Germinal center (tissue), 1 donor: ENCODE measurements at regions not wholly inside any gene's neighbourhood (a gene's known extent, or its start where the extent isn't known, plus 50 kb on each side); places are given as distances from the start of the nearest gene placed in this dataset.

Experiments
- DNase-seq: peaks from one replicate; pipeline ENCODE4 v3.0.0; 2012; ENCODE audit warnings: mixed read lengths, low spot score

DNA sequence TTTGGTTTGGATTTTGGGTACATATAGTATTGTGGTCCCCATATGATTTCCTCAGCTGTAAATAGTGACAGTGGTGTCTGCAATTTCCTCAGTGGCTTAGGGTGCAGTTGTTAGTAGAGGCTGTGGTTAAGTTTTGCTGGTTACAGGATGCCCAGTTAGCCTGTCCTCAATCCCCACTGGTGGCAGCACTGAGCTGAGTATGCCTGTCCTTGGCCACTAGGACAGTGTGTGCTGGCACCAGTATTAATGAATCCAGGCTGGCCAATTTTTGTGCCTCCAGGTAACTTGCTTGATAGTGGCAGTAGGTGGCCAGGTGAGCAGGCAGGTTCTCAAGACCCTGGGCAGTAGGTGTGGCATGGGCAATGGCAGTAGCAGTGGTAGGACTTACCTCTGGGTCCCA is 973.1 kb downstream of the TMEM182 start:
- no peak for DNase-seq

GRCh38 chr2:103738108-103738507 is 976.3 kb downstream of the TMEM182 start:
- no peak for DNase-seq

DNA sequence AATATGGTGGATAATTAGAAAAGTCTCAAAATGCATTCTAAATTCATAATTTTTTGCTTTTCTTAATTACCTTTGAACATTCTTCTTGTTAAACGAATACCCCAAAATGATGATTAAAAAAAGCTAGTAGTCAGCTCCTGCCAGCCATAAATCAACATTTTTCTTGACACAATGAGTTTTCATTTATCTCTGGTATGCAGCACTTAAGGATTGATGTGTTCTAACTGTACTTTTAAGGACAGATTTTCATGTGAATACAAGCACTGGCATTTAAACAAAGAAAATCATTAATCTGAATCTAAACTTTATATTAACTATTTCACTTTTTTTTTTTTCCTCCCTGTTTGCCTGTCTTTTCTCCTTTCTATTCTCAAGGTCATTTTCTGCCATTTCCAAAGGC is 976.8 kb downstream of the TMEM182 start:
- DNase-seq: no peak

GRCh38 chr2:103739186-103739585 is 977.4 kb downstream of the TMEM182 start:
- no peak for DNase-seq

- DNase-seq: no peak
Measured at GRCh38 chr2:103739921-103740320, 978.1 kb downstream of the TMEM182 start.

GRCh38 chr2:103740631-103741030 is 978.8 kb downstream of the TMEM182 start:
- DNase-seq: no peak

- no peak for DNase-seq
Measured at GRCh38 chr2:103743195-103743594, 981.4 kb downstream of the TMEM182 start.

- DNase-seq: no peak
Measured at GRCh38 chr2:103754530-103754929, 992.7 kb downstream of the TMEM182 start.

GRCh38 chr2:103773884-103774283 is 1012.1 kb downstream of the TMEM182 start:
- DNase-seq: no peak

GRCh38 chr2:103780088-103780702 is 1018.4 kb downstream of the TMEM182 start:
- no peak for DNase-seq

DNA sequence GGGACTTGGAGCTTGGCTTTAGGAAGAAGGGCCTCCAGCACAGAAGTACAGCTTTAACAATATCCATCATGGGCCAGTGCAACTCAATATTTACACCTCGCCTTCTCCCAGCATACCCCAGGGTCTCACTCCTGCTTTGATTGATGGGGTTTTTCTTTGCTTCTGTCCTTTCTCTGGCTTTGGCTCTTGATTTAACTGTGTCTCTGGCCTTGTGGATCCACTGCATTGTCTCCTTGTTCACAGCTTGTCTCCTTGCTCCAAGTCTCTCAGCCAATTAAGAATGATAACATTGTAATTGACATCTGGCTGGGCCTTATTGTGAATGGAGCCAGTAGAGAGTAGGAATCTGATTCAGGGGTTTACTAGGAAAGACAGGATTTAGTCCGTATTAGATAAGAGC is 1019.5 kb downstream of the TMEM182 start:
- no peak for DNase-seq

DNA sequence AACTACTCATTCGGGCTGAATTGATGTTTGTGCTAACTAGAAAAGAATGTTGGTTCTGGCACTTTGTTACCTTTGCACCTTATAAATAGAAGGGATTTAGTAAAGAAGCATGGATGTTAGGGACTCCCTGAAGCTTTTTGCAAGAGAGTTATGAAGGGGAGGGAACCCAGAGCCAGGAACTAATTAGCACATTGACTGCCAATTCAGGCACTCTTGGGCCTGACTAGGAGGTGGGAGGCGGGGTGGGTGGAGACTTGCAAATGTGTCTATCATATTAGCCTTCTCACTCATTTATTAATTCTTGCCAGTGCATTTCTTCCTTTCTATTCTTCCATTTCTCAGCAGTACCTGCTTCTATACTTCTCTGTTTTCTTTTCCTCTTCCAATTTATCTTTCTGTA is 1022.4 kb downstream of the TMEM182 start:
- no peak for DNase-seq

DNA sequence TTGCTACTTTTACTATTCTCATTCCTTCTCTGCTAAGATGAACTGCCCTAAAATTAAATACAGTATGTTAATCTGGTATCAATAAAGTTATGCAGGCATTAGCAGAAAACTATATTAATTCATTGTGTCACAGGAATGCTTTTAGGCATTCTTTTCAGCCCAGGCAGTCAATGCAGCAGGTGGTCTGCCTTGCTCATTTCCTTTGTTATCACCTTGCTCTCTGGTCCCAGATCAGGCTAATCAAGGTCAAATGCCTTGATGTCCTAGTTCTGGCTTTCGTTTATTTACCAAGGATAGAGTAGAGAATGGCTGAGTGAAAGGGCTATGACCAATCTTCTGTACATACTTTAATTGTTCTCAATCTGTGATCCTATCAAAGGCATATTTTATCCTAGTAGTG is 1023.6 kb downstream of the TMEM182 start:
- DNase-seq: no peak

DNA sequence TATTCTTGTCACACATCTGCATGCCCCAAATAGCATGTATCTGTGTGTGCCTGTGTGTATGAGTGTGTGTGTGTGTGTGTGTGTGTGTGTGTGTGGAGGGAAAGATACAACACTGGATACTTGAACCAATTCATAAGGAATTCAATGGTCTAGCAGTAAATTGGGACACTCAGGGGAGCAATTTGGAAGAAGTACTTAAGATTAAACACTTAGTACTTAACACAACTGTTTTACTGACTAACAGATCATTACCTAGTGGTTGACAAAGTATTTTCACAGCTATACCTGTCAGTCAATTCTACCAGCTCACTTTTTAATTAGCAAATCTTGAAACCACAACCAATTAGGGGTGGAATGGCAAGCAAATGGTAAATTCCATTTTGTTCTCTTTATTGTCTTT is 1024.1 kb downstream of the TMEM182 start:
- no peak for DNase-seq

DNA sequence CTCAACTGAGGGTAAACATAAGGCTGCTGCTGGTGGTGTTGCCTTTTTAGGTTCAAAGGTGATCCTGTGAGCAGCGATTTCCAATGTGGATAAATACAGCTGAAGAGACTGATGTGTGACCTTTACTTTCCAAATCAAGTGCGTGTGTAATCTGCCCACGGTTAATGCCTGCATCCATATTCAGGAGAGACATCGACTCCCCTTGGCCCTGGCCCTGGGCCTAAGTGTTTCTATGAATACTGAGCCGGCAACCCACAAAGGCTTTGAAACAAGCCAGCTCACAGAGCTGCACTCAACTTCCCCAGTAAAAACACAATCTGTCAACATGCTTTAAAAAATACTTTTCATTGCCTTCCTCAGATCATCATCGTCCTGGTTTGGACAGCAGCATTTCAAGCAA is 1026.6 kb downstream of the TMEM182 start:
- no peak for DNase-seq

DNA sequence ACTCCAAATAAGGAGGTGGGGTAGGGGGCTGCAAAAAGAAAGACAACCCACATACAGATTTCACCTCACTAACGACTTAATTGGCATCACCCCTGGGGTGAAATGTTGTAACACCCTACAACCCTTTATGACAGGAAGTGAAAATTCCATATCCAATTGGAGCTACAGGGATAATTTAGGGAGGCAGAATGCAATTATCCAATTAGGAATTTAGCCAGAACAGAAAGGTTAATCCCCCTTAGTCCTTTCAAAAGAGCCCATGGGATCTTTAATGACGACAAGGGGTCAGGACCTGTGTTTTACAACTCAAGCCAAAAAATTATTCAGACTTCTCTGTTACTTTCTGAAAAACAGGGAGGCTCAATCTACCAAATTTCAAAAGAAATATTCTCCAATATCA is 1027.1 kb downstream of the TMEM182 start:
- no peak for DNase-seq

GRCh38 chr2:103789381-103790095 is 1027.7 kb downstream of the TMEM182 start:
- no peak for DNase-seq

- DNase-seq: no peak
Measured at GRCh38 chr2:103792042-103792441, 1030.2 kb downstream of the TMEM182 start.

GRCh38 chr2:103798291-103798690 is 1036.5 kb downstream of the TMEM182 start:
- no peak for DNase-seq

DNA sequence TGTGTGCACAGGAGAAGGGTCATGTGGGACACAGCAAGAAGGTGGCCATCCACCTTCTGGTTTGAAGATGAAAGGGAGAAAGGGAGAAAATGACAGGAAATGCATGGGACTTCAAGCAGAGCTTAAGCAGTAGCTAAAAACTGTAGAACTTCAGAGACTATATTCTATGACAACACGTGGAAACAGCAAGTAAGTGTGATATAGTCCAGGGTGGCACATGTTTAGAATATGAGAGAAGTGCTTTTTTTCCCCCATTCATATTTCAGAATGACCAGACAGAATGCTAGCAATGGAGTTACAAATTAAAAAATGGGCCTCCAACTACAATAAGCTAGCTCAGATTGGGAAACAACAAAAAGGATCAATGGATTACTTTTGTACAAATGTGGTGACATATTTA is 1042.2 kb downstream of the TMEM182 start:
- no peak for DNase-seq

DNA sequence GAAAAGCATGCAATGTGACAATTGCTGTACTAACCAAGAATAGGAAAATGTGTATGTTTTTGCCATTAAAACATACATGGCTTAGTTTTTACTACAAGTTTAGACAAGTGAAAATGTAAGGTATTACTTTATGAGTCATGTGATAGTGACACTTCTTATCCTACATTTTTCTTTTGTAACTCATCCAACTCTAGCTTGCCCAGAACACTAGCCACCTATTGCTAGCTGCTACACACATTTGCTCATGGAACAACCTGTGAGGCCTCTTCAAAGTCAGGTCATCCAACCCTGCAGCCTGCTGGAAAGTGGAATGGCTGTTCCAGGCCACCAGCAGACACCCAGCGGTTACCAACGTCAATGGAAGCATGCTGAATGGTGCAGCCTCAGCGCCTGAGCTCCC is 1043.9 kb downstream of the TMEM182 start:
- no peak for DNase-seq

GRCh38 chr2:103808814-103809213 is 1045.1 kb upstream of the POU3F3 start:
- DNase-seq: no peak

- no peak for DNase-seq
Measured at GRCh38 chr2:103809415-103809814, 1044.5 kb upstream of the POU3F3 start.

GRCh38 chr2:103809941-103810441 is 1043.9 kb upstream of the POU3F3 start:
- no peak for DNase-seq
